ENCODE measurements at regions not wholly inside any gene's neighbourhood (a gene's known extent, or its start where the extent isn't known, plus 50 kb on each side); places are given as distances from the start of the nearest gene placed in this dataset.

DNA sequence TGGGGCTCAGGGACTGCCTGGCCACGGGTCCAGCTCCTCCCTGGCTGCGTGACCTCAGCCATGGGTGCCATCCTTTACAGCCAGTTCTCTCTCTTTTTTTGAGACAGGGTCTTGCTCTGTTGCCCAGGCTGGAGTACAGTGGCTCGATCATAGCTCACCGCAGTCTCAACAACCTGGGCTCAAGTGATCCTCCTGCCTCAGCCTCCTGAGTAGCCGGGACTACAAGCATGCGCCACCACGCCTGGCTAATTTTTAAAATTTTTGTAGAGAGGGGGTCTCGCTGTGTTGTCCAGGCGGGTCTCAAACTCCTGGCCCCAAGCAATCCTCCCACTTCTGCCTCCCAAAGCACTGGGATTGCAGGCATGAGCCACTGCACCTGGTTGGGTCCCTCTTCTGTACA, 75.4 kb downstream of the PTPRS start:
- TF ChIP-seq POLR2A (IDR thresholded peaks at IDR 0.05; ENCODE audit: low read length) (no peak), CTCF (IDR thresholded peaks at IDR 0.05) (no peak), RCOR1 (IDR thresholded peaks at IDR 0.05; ENCODE audit: low read depth, low read length) (no peak), BHLHE40 (IDR thresholded peaks at IDR 0.05; ENCODE audit: low read depth, low read length) (no peak), REST (IDR thresholded peaks at IDR 0.05) (no peak), RAD21 (conservative IDR thresholded peaks at IDR 0.05 in 1 of 2, IDR thresholded peaks at IDR 0.05 in 1 of 2) (no peak), RNF2 (IDR thresholded peaks at IDR 0.05; ENCODE audit: borderline replicate concordance, low read depth) (no peak)

All from A549 (cell line).